ENCODE measurements at regions not wholly inside any gene's neighbourhood (a gene's known extent, or its start where the extent isn't known, plus 50 kb on each side); places are given as distances from the start of the nearest gene placed in this dataset.

GRCh38 chr21:14850394-14850793 lies 214.4 kb downstream of the NRIP1 start:
- Histone ChIP-seq H3K4me2 (no peak overlapping the region), H3K79me2 (ENCODE audit: insufficient read depth, low read depth) (no peaks in the 10 kb centered on the region), H3K27ac (no peak overlapping the region), H3K36me3 (ENCODE audit: insufficient read depth) (no peaks in the 10 kb centered on the region), H3K9ac (no peak overlapping the region), H2AFZ (ENCODE audit: low read depth) (no peak overlapping the region), H4K20me1 (ENCODE audit: insufficient read depth) (no peaks in the 10 kb centered on the region), H3K4me1 (ENCODE audit: low read depth, poor library complexity, severe bottlenecking) (no peaks in the 10 kb centered on the region), H3K4me3 (IDR thresholded peaks at IDR 0.05; ENCODE audit: insufficient read depth, low read depth, low read length) (no peak overlapping the region), H3K27me3 (ENCODE audit: insufficient read depth, low read depth) (no peaks in the 10 kb centered on the region)
- no peak for TF ChIP-seq CTCF (conservative IDR thresholded peaks at IDR 0.05; ENCODE audit: low read depth, low read length)

GRCh38 chr21:14846621-14847020 lies 218.2 kb downstream of the NRIP1 start:
- no peaks in the 10 kb centered on the region for H3K4me1 ChIP-seq (ENCODE audit: low read depth, poor library complexity, severe bottlenecking)
- H2AFZ ChIP-seq (ENCODE audit: low read depth) = no peak overlapping the region
- no peaks in the 10 kb centered on the region for H3K27me3 ChIP-seq (ENCODE audit: insufficient read depth, low read depth)
- TF ChIP-seq CTCF (conservative IDR thresholded peaks at IDR 0.05; ENCODE audit: low read depth, low read length) = no peak
- no peaks in the 10 kb centered on the region for H4K20me1 ChIP-seq (ENCODE audit: insufficient read depth)
- H3K9ac ChIP-seq = no peak overlapping the region
- no peaks in the 10 kb centered on the region for H3K36me3 ChIP-seq (ENCODE audit: insufficient read depth)
- H3K4me2 ChIP-seq = no peak overlapping the region
- no peak overlapping the region for H3K27ac ChIP-seq
- no peak overlapping the region for H3K4me3 ChIP-seq (IDR thresholded peaks at IDR 0.05; ENCODE audit: insufficient read depth, low read depth, low read length)
- no peaks in the 10 kb centered on the region for H3K79me2 ChIP-seq (ENCODE audit: insufficient read depth, low read depth)

- Histone ChIP-seq H3K4me1 (ENCODE audit: low read depth, poor library complexity, severe bottlenecking) (no peaks in the 10 kb centered on the region), H3K79me2 (ENCODE audit: insufficient read depth, low read depth) (no peaks in the 10 kb centered on the region), H3K4me2 (no peak overlapping the region), H3K9ac (no peak overlapping the region), H4K20me1 (ENCODE audit: insufficient read depth) (no peaks in the 10 kb centered on the region), H2AFZ (ENCODE audit: low read depth) (no peak overlapping the region), H3K27me3 (ENCODE audit: insufficient read depth, low read depth) (no peaks in the 10 kb centered on the region), H3K27ac (no peak overlapping the region), H3K4me3 (IDR thresholded peaks at IDR 0.05; ENCODE audit: insufficient read depth, low read depth, low read length) (no peak overlapping the region), H3K36me3 (ENCODE audit: insufficient read depth) (no peaks in the 10 kb centered on the region)
- TF ChIP-seq CTCF (conservative IDR thresholded peaks at IDR 0.05; ENCODE audit: low read depth, low read length) = no peak
These were observed 220.8 kb downstream of the NRIP1 start for GRCh38 chr21:14844001-14844400.

GRCh38 chr21:14842601-14843000 lies 222.2 kb downstream of the NRIP1 start:
- no peak overlapping the region for H3K4me2 ChIP-seq
- no peaks in the 10 kb centered on the region for H3K36me3 ChIP-seq (ENCODE audit: insufficient read depth)
- no peak overlapping the region for H3K27ac ChIP-seq
- H2AFZ ChIP-seq (ENCODE audit: low read depth) = no peak overlapping the region
- no peaks in the 10 kb centered on the region for H3K79me2 ChIP-seq (ENCODE audit: insufficient read depth, low read depth)
- H3K4me3 ChIP-seq (IDR thresholded peaks at IDR 0.05; ENCODE audit: insufficient read depth, low read depth, low read length) = no peak overlapping the region
- H3K27me3 ChIP-seq (ENCODE audit: insufficient read depth, low read depth) = no peaks in the 10 kb centered on the region
- no peak overlapping the region for H3K9ac ChIP-seq
- H4K20me1 ChIP-seq (ENCODE audit: insufficient read depth) = no peaks in the 10 kb centered on the region
- TF ChIP-seq CTCF (conservative IDR thresholded peaks at IDR 0.05; ENCODE audit: low read depth, low read length) = no peak
- H3K4me1 ChIP-seq (ENCODE audit: low read depth, poor library complexity, severe bottlenecking) = no peaks in the 10 kb centered on the region
